ENCODE measurements at regions not wholly inside any gene's neighbourhood (a gene's known extent, or its start where the extent isn't known, plus 50 kb on each side); places are given as distances from the start of the nearest gene placed in this dataset.

- ATAC-seq (ENCODE audit: insufficient read depth, low read depth) (no peak), DNase-seq (no peak)
- Histone ChIP-seq H3K4me2 (ENCODE audit: insufficient read depth, low read length) (no peak overlapping the region), H3K4me1 (ENCODE audit: insufficient read depth, low read length) (no peaks in the 10 kb centered on the region), H3K9ac (ENCODE audit: low read depth, low read length) (no peak overlapping the region), H3K27me3 (ENCODE audit: insufficient read depth, low read length, poor library complexity) (peaks cover 3% of the 10 kb centered on the region), H2AFZ (ENCODE audit: low read depth, low read length) (no peak overlapping the region), H3K9me3 (ENCODE audit: insufficient read depth, low read length, severe bottlenecking) (no peaks in the 10 kb centered on the region), H4K20me1 (ENCODE audit: insufficient read depth, low read length) (no peaks in the 10 kb centered on the region), H3K27ac (ENCODE audit: low read length) (no peak overlapping the region), H3K79me2 (ENCODE audit: insufficient read depth, low read length) (no peaks in the 10 kb centered on the region), H3K36me3 (ENCODE audit: insufficient read depth, low read length) (no peaks in the 10 kb centered on the region), H3K4me3 (ENCODE audit: low read depth in 1 of 2, low read length in 2 of 2) (no peak overlapping the region)
- TF ChIP-seq EZH2 (IDR thresholded peaks at IDR 0.05; ENCODE audit: borderline replicate concordance, low read depth, low read length, severe bottlenecking) = no peak
- TF ChIP-seq CTCF (IDR thresholded peaks at IDR 0.05; ENCODE audit: borderline replicate concordance, extremely low read depth, low read length, poor library complexity, severe bottlenecking) = no peak
Measured at GRCh38 chr16:22968931-22969330, 155.0 kb downstream of the HS3ST2 start.

GRCh38 chr16:22967521-22968095, 153.6 kb downstream of the HS3ST2 start:
- no peaks in the 10 kb centered on the region for H3K79me2 ChIP-seq (ENCODE audit: insufficient read depth, low read length)
- no peaks in the 10 kb centered on the region for H3K36me3 ChIP-seq (ENCODE audit: insufficient read depth, low read length)
- H4K20me1 ChIP-seq (ENCODE audit: insufficient read depth, low read length) = no peaks in the 10 kb centered on the region
- H3K4me3 ChIP-seq (ENCODE audit: low read depth in 1 of 2, low read length in 2 of 2) = no peak overlapping the region
- DNase-seq (no peak), ATAC-seq (ENCODE audit: insufficient read depth, low read depth) (no peak)
- H3K4me2 ChIP-seq (ENCODE audit: insufficient read depth, low read length) = no peak overlapping the region
- H3K4me1 ChIP-seq (ENCODE audit: insufficient read depth, low read length) = no peaks in the 10 kb centered on the region
- no peaks in the 10 kb centered on the region for H3K9me3 ChIP-seq (ENCODE audit: insufficient read depth, low read length, severe bottlenecking)
- H3K9ac ChIP-seq (ENCODE audit: low read depth, low read length) = no peak overlapping the region
- H2AFZ ChIP-seq (ENCODE audit: low read depth, low read length) = no peak overlapping the region
- TF ChIP-seq EZH2 (IDR thresholded peaks at IDR 0.05; ENCODE audit: borderline replicate concordance, low read depth, low read length, severe bottlenecking) (no peak), CTCF (IDR thresholded peaks at IDR 0.05; ENCODE audit: borderline replicate concordance, extremely low read depth, low read length, poor library complexity, severe bottlenecking) (no peak)
- no peak overlapping the region for H3K27ac ChIP-seq (ENCODE audit: low read length)
- peaks cover 3% of the 10 kb centered on the region for H3K27me3 ChIP-seq (ENCODE audit: insufficient read depth, low read length, poor library complexity)

Data from DND-41 (cell line).